SK-N-SH (cell line): ENCODE measurements at regions not wholly inside any gene's neighbourhood (a gene's known extent, or its start where the extent isn't known, plus 50 kb on each side); places are given as distances from the start of the nearest gene placed in this dataset.

ENCODE experiments used
- CTCF ChIA-PET: fragments of 300-600, 350-600 bp; formaldehyde crosslinking; extraction: SDS; loops from one replicate; lab custom pipeline; 2021; lab: Yijun Ruan, JAX
- POLR2A ChIA-PET: fragments of 350-600 bp; sonication (Branson Sonifier 250); formaldehyde crosslinking; extraction: SDS; loops from one replicate; lab custom pipeline; 2020; ENCODE audit warnings: antibody characterized with exemption, inconsistent platforms; lab: Yijun Ruan, JAX
- DNase-seq: peaks from one replicate; pipeline ENCODE4 v3.0.0; 2012
- H2AFZ ChIP-seq: fragments of 200-600 bp; sonication (generic); 2 replicates; pipeline ENCODE4 v1.8.1; 2016; ENCODE audit warnings: antibody characterized with exemption, mild to moderate bottlenecking, low read depth
- H3F3A ChIP-seq: fragments of 200-600 bp; sonication (generic); replicated peaks from 2 replicates; pipeline ENCODE3; 2016; ENCODE audit warnings: antibody characterized with exemption, mild to moderate bottlenecking; ENCODE audit not compliant: insufficient read depth
- H3K27ac ChIP-seq, 2 experiments: fragments of 200-500 bp in 1 of 2; fragments of 200-600 bp in 1 of 2; sonication (Bioruptor generic) in 1 of 2; sonication (generic), shearing (Covaris generic) in 1 of 2; 2 replicates each; pipeline versions ENCODE4 v1.5.1 to v1.6.1; 2014 to 2016; ENCODE audit warnings: low read depth in 2 of 2, inconsistent platforms in 1 of 2, low read length in 1 of 2, mild to moderate bottlenecking in 1 of 2, mixed read lengths in 1 of 2
- H3K27me3 ChIP-seq: fragments of 200-600 bp; sonication (generic), shearing (Covaris generic); 2 replicates; pipeline ENCODE4 v1.6.1; 2016; ENCODE audit warnings: mixed run types; ENCODE audit not compliant: insufficient read depth
- H3K36me3 ChIP-seq, 2 experiments: fragments of 200-500 bp in 1 of 2; fragments of 200-600 bp in 1 of 2; sonication (Bioruptor generic) in 1 of 2; sonication (generic) in 1 of 2; replicated peaks in 1 of 2; 2 replicates each; pipeline versions ENCODE3 to v1.5.1; 2014 to 2016; ENCODE audit warnings: low read length in 1 of 2, mild to moderate bottlenecking in 1 of 2; ENCODE audit not compliant: insufficient read depth in 2 of 2, control insufficient read depth in 1 of 2
- H3K4me1 ChIP-seq, 2 experiments: fragments of 200-500 bp in 1 of 2; fragments of 200-600 bp in 1 of 2; sonication (Bioruptor generic) in 1 of 2; sonication (generic), shearing (Covaris generic) in 1 of 2; 2 replicates each; pipeline versions ENCODE4 v1.5.1 to v1.6.1; 2014 to 2016; ENCODE audit warnings: low read depth in 1 of 2, low read length in 1 of 2, mixed run types in 1 of 2; ENCODE audit not compliant: insufficient read depth in 2 of 2, control insufficient read depth in 1 of 2
- H3K4me2 ChIP-seq: fragments of 200-600 bp; sonication (generic), shearing (Covaris generic); 2 replicates; pipeline ENCODE4 v1.6.1; 2017; ENCODE audit warnings: mixed run types
- H3K4me3 ChIP-seq, 2 experiments: fragments of 200-500 bp in 1 of 2; fragments of 200-600 bp in 1 of 2; sonication (Bioruptor generic) in 1 of 2; sonication (generic), shearing (Covaris generic) in 1 of 2; 2 replicates each; pipeline versions ENCODE4 v1.5.1 to v1.8.1; 2014 to 2016; ENCODE audit warnings: low read depth in 2 of 2, inconsistent platforms in 1 of 2, low read length in 1 of 2, mild to moderate bottlenecking in 1 of 2, mixed read lengths in 1 of 2, moderate library complexity in 1 of 2
- H3K79me2 ChIP-seq: fragments of 200-600 bp; sonication (generic); 2 replicates; pipeline ENCODE4 v1.8.1; 2017; ENCODE audit warnings: mild to moderate bottlenecking; ENCODE audit not compliant: insufficient read depth
- H3K9ac ChIP-seq: fragments of 200-600 bp; sonication (generic); 2 replicates; pipeline ENCODE4 v1.6.1; 2017; ENCODE audit warnings: mixed run types
- H3K9me2 ChIP-seq: fragments of 200-600 bp; sonication (generic); 2 replicates; pipeline ENCODE4 v1.6.1; 2017; ENCODE audit warnings: mixed run types
- H3K9me3 ChIP-seq: fragments of 200-600 bp; sonication (generic); 2 replicates; pipeline ENCODE4 v1.6.1; 2017; ENCODE audit warnings: mixed run types, mild to moderate bottlenecking, moderate library complexity
- H4K20me1 ChIP-seq: fragments of 200-600 bp; sonication (generic); 2 replicates; pipeline ENCODE4 v1.6.1; 2017; ENCODE audit warnings: mild to moderate bottlenecking, mixed run types; ENCODE audit not compliant: insufficient read depth
- CHD2 ChIP-seq: fragments of 150-350 bp; IDR thresholded peaks from 2 replicates; pipeline ENCODE4 v1.6.1; 2018; ENCODE audit warnings: low read length; ENCODE audit not compliant: partially characterized antibody
- ELF1 ChIP-seq: IDR thresholded peaks from 2 replicates; pipeline ENCODE4 v1.4.0; 2012
- EP300 ChIP-seq, 2 experiments: IDR thresholded peaks; 2 replicates each; pipeline versions ENCODE4 v1.4.0 to v1.6.1; 2012; ENCODE audit warnings: borderline replicate concordance in 1 of 2, low read depth in 1 of 2, low read length in 1 of 2
- FOSL2 ChIP-seq: IDR thresholded peaks from 2 replicates; pipeline ENCODE4 v1.4.0; 2012; ENCODE audit warnings: low read depth, mild to moderate bottlenecking, moderate library complexity, borderline replicate concordance
- FOXJ3 ChIP-seq: sonication (generic); formaldehyde crosslinking; IDR thresholded peaks from 2 replicates; pipeline ENCODE4 v1.5.1; 2020; ENCODE audit warnings: mild to moderate bottlenecking, missing genetic modification reagents
- FOXM1 ChIP-seq: IDR thresholded peaks from 2 replicates; pipeline ENCODE4 v1.4.0; 2012; ENCODE audit warnings: low read depth, mild to moderate bottlenecking
- GATA2 ChIP-seq: sonication (generic); formaldehyde crosslinking; IDR thresholded peaks from 2 replicates; pipeline ENCODE4 v1.5.0; 2020; ENCODE audit warnings: mild to moderate bottlenecking, missing genetic modification reagents
- IRF3 ChIP-seq: fragments of 150-350 bp; IDR thresholded peaks from 2 replicates; pipeline ENCODE4 v1.6.1; 2016; ENCODE audit warnings: mild to moderate bottlenecking, low read depth, low read length
- JUND ChIP-seq: IDR thresholded peaks from 2 replicates; pipeline ENCODE4 v1.4.0; 2012
- MAX ChIP-seq: IDR thresholded peaks from 2 replicates; pipeline ENCODE4 v1.4.0; 2012; ENCODE audit warnings: low read depth
- NRF1 ChIP-seq: IDR thresholded peaks from 2 replicates; pipeline ENCODE4 v1.6.1; 2012; ENCODE audit warnings: low read depth, mild to moderate bottlenecking, low read length
- PBX3 ChIP-seq: IDR thresholded peaks from 2 replicates; pipeline ENCODE4; 2012
- POLR2AphosphoS5 ChIP-seq: IDR thresholded peaks from 2 replicates; pipeline ENCODE4 v1.6.1; 2012; ENCODE audit warnings: low read depth, low read length
- RAD21 ChIP-seq: IDR thresholded peaks from 2 replicates; pipeline ENCODE4 v1.6.1; 2012; ENCODE audit warnings: mild to moderate bottlenecking, low read length
- RCOR1 ChIP-seq: fragments of 150-350 bp; IDR thresholded peaks from 2 replicates; pipeline ENCODE4 v1.6.1; 2017; ENCODE audit warnings: antibody characterized with exemption, low read length
- REST ChIP-seq: IDR thresholded peaks from 2 replicates; pipeline ENCODE4 v1.6.1; 2012; ENCODE audit warnings: mild to moderate bottlenecking, low read depth, low read length, moderate library complexity
- RFX5 ChIP-seq: IDR thresholded peaks from 2 replicates; pipeline ENCODE4 v1.6.1; 2012; ENCODE audit warnings: mild to moderate bottlenecking, improper control_type of control experiment, low read length
- SIN3A ChIP-seq: IDR thresholded peaks from 2 replicates; pipeline ENCODE4 v1.6.1; 2012; ENCODE audit warnings: low read depth, mild to moderate bottlenecking, low read length, moderate library complexity, borderline replicate concordance
- SMC3 ChIP-seq: IDR thresholded peaks from 2 replicates; pipeline ENCODE4 v1.6.1; 2012; ENCODE audit warnings: low read depth, low read length, improper control_type of control experiment
- TCF12 ChIP-seq: IDR thresholded peaks from 2 replicates; pipeline ENCODE4 v1.4.0; 2012
- TEAD4 ChIP-seq: IDR thresholded peaks from 2 replicates; pipeline ENCODE4 v1.4.0; 2012; ENCODE audit warnings: mild to moderate bottlenecking, borderline replicate concordance; ENCODE audit not compliant: insufficient read depth
- WGBS: methylation state at CpG from one replicate; pipeline ENCODE4 v1.1.6; 2017; ENCODE audit warnings: low lambda C conversion rate; 5-methylcytosine and 5-hydroxymethylcytosine counted together

GRCh38 chr13:89294115-89294867, 1623.1 kb downstream of the SLITRK5 start:
- Histone ChIP-seq H3K9me2 (no peaks in the 10 kb centered on the region), H3K79me2 (no peaks in the 10 kb centered on the region), H4K20me1 (no peaks in the 10 kb centered on the region), H3K4me3 (no peak overlapping the region), H3K4me2 (no peak overlapping the region), H3K9me3 (no peaks in the 10 kb centered on the region), H3K36me3 (no peaks in the 10 kb centered on the region), H3K27me3 (no peaks in the 10 kb centered on the region), H3K27ac (no peak overlapping the region), H3K9ac (no peak overlapping the region), H3F3A (no peaks in the 10 kb centered on the region), H3K4me1 (no peaks in the 10 kb centered on the region), H2AFZ (no peak overlapping the region)
- TF ChIP-seq SMC3, result no peak
- TF ChIP-seq FOXM1, result no peak
- TF ChIP-seq EP300 (IDR thresholded peaks at IDR 0.05; ENCODE audit: borderline replicate concordance in 1 of 2, low read depth in 1 of 2, low read length in 1 of 2), result no peak
- TF ChIP-seq POLR2AphosphoS5, result no peak
- no peak for TF ChIP-seq FOXJ3
- no peak for TF ChIP-seq NRF1
- no peak for TF ChIP-seq RAD21
- 63% methylated on average over 10 of the region's 10 CpGs for WGBS
- no peak for DNase-seq
- CTCF ChIA-PET, result no interaction called here
- POLR2A ChIA-PET, result no interaction called here

GRCh38 chr13:89307278-89307677, 1636.1 kb downstream of the SLITRK5 start:
- no peak overlapping the region for H3K4me3 ChIP-seq
- no peak overlapping the region for H2AFZ ChIP-seq
- no peak for TF ChIP-seq EP300 (IDR thresholded peaks at IDR 0.05; ENCODE audit: borderline replicate concordance in 1 of 2, low read depth in 1 of 2, low read length in 1 of 2)
- TF ChIP-seq NRF1, result no peak
- no peak for TF ChIP-seq SMC3
- no peak for TF ChIP-seq RAD21
- TF ChIP-seq PBX3, result no peak
- no peak for TF ChIP-seq GATA2
- no peak for TF ChIP-seq SIN3A
- no peak for TF ChIP-seq REST
- no peak for TF ChIP-seq CHD2
- no peak for TF ChIP-seq TCF12
- no peak for TF ChIP-seq JUND
- TF ChIP-seq RCOR1, result no peak
- TF ChIP-seq ELF1, result no peak
- no peak for TF ChIP-seq IRF3
- TF ChIP-seq RFX5, result no peak
- no peak for TF ChIP-seq TEAD4
- no peak for TF ChIP-seq MAX
- TF ChIP-seq FOSL2, result no peak
- ChIA-PET CTCF (no interaction called here), POLR2A (no interaction called here)
- H4K20me1 ChIP-seq, result no peaks in the 10 kb centered on the region
- no peaks in the 10 kb centered on the region for H3F3A ChIP-seq
- H3K36me3 ChIP-seq, result no peaks in the 10 kb centered on the region
- no peaks in the 10 kb centered on the region for H3K4me1 ChIP-seq
- H3K9me3 ChIP-seq, result no peaks in the 10 kb centered on the region
- H3K9ac ChIP-seq, result no peak overlapping the region
- WGBS, result 50% methylated on average over 2 of the region's 2 CpGs
- H3K79me2 ChIP-seq, result no peaks in the 10 kb centered on the region
- H3K9me2 ChIP-seq, result no peaks in the 10 kb centered on the region
- no peak overlapping the region for H3K4me2 ChIP-seq
- H3K27me3 ChIP-seq, result no peaks in the 10 kb centered on the region
- DNase-seq, result no peak
- no peak overlapping the region for H3K27ac ChIP-seq
